GM23248 (cell line): ENCODE measurements at regions not wholly inside any gene's neighbourhood (a gene's known extent, or its start where the extent isn't known, plus 50 kb on each side); places are given as distances from the start of the nearest gene placed in this dataset.

ENCODE experiments used
- EZH2 ChIP-seq: fragments of 200-600 bp; sonication (generic); IDR thresholded peaks from 2 replicates; pipeline ENCODE4 v1.6.1; 2018; ENCODE audit warnings: antibody characterized with exemption, mild to moderate bottlenecking; ENCODE audit not compliant: insufficient read depth, poor library complexity, severe bottlenecking
- EZH2phosphoT487 ChIP-seq: fragments of 200-600 bp; sonication (generic); IDR thresholded peaks from 2 replicates; pipeline ENCODE4 v1.6.1; 2018; ENCODE audit warnings: antibody characterized with exemption, moderate library complexity, mild to moderate bottlenecking, low read depth; ENCODE audit not compliant: insufficient read depth

DNA sequence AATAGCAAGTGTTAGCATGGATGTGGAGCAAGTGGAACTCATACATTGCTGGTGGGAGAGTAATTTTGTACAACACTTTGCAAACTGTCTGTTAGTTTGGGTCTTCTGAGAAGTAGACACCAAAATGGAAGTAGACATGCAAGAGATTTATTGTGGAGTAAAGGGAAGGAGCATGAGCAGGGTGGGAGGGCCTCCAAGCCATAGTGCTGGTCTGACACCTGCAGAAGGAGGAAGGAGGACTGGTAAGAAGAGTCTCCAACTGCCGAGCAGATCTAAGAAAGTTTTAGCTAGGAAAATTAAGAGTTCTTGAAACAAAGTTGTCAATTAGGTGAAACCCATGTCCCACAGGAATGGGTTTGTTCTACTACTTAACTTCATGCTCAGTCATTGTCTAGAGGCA is 64.0 kb upstream of the DDIT4L start:
- TF ChIP-seq EZH2 (no peak), EZH2phosphoT487 (no peak)
